B cell (primary cell): ENCODE measurements at regions not wholly inside any gene's neighbourhood (a gene's known extent, or its start where the extent isn't known, plus 50 kb on each side); places are given as distances from the start of the nearest gene placed in this dataset.

Experiments used
- ATAC-seq: fragments of 200-7000 bp; cut with Tn5 transposase; one replicate; pipeline ENCODE4 v1.10.0; 2021; ENCODE audit warnings: low read depth, mild to moderate bottlenecking, moderate number of reproducible peaks, moderate library complexity
- CTCF ChIA-PET: fragments of 350-600 bp; sonication (Branson Sonifier 250); formaldehyde crosslinking; loops from one replicate; lab custom pipeline; 2021; ENCODE audit warnings: antibody characterized with exemption, inconsistent platforms; lab: Charles Lee
- POLR2A ChIA-PET: fragments of 350-600 bp; sonication (Branson Sonifier 250); formaldehyde crosslinking; loops from one replicate; lab custom pipeline; 2021; ENCODE audit warnings: antibody characterized with exemption; lab: Charles Lee
- DNase-seq: peaks from one replicate; pipeline ENCODE4 v3.0.0; 2013
- H2AFZ ChIP-seq: 2 replicates; pipeline ENCODE4 v1.6.1; 2012; ENCODE audit warnings: mild to moderate bottlenecking, low read depth, low read length; ENCODE audit not compliant: insufficient read depth, poor library complexity, severe bottlenecking
- H3K27ac ChIP-seq, 2 donors: 1 replicate in 1 of 2; 2 replicates in 1 of 2; pipeline ENCODE4 v1.5.1; 2012 to 2013; ENCODE audit warnings: low read length in 2 of 2, mild to moderate bottlenecking in 2 of 2, moderate library complexity in 1 of 2
- H3K27me3 ChIP-seq, 4 experiments: fragments of 200-600 bp in 1 of 4; sonication (generic) in 1 of 4; replicated peaks in 1 of 4; 1 replicate in 2 of 4; 2 replicates in 2 of 4; pipeline versions ENCODE4 v1.6.1 to v1.7.0; 2013 to 2016; ENCODE audit warnings: low read length in 3 of 4, mild to moderate bottlenecking in 2 of 4, mixed read lengths in 1 of 4, moderate library complexity in 1 of 4; ENCODE audit not compliant: insufficient read depth in 4 of 4, control insufficient read depth in 3 of 4; ENCODE audit errors: control extremely low read depth in 1 of 4
- H3K36me3 ChIP-seq, 2 experiments: replicated peaks in 1 of 2; 1 replicate in 1 of 2; 2 replicates in 1 of 2; pipeline versions ENCODE4 v1.6.1 to v1.7.1; 2013; ENCODE audit warnings: low read length in 1 of 2; ENCODE audit not compliant: insufficient read depth in 2 of 2, control insufficient read depth in 1 of 2; ENCODE audit errors: control extremely low read depth in 1 of 2, extremely low read depth in 1 of 2
- H3K4me1 ChIP-seq, 2 donors: fragments of 200-600 bp in 1 of 2; sonication (generic) in 1 of 2; 1 replicate in 1 of 2; 2 replicates in 1 of 2; pipeline versions ENCODE4 v1.5.1 to v1.6.1; 2013 to 2017; ENCODE audit warnings: low read length in 2 of 2; ENCODE audit not compliant: control insufficient read depth in 2 of 2, insufficient read depth in 2 of 2
- H3K4me2 ChIP-seq: replicated peaks from 2 replicates; pipeline ENCODE3; 2012; ENCODE audit warnings: mild to moderate bottlenecking, low read depth, low read length; ENCODE audit not compliant: poor library complexity, severe bottlenecking
- H3K4me3 ChIP-seq, 5 experiments: fragments of 200-600 bp in 1 of 5; sonication (generic) in 1 of 5; 1 replicate in 3 of 5; 2 replicates in 2 of 5; pipeline versions ENCODE4 v1.5.1 to v1.7.0; 2011 to 2016; ENCODE audit warnings: low read length in 4 of 5, mild to moderate bottlenecking in 4 of 5, low read depth in 2 of 5, control low read depth in 1 of 5, moderate library complexity in 1 of 5; ENCODE audit not compliant: insufficient read depth in 1 of 5; ENCODE audit errors: control extremely low read depth in 1 of 5, extremely low read depth in 1 of 5
- H3K79me2 ChIP-seq: fragments of 200-600 bp; sonication (generic); one replicate; pipeline ENCODE4 v1.6.0; 2016; ENCODE audit warnings: low read length; ENCODE audit not compliant: control insufficient read depth, insufficient read depth
- H3K9ac ChIP-seq: fragments of 200-600 bp; sonication (generic); 2 replicates; pipeline ENCODE4 v1.6.1; 2017; ENCODE audit warnings: mild to moderate bottlenecking, low read length, moderate library complexity
- H3K9me3 ChIP-seq, 3 donors: one replicate each; pipeline versions ENCODE4 v1.6.1 to v1.7.1; 2013; ENCODE audit warnings: low read length in 2 of 3; ENCODE audit not compliant: control insufficient read depth in 2 of 3, insufficient read depth in 1 of 3; ENCODE audit errors: control extremely low read depth in 1 of 3
- H4K20me1 ChIP-seq: 2 replicates; pipeline ENCODE4 v1.6.0; 2012; ENCODE audit warnings: mild to moderate bottlenecking, low read length; ENCODE audit not compliant: insufficient read depth, control insufficient read depth, poor library complexity, severe bottlenecking
- H3K27ac Mint-ChIP-seq: one replicate; pipeline ENCODE4 v1.8.0; 2021; ENCODE audit warnings: mixed read lengths
- H3K27me3 Mint-ChIP-seq: one replicate; pipeline ENCODE4 v1.8.0; 2021; ENCODE audit warnings: mixed read lengths
- H3K4me1 Mint-ChIP-seq: one replicate; pipeline ENCODE4 v1.8.0; 2021; ENCODE audit warnings: mixed read lengths
- H3K4me3 Mint-ChIP-seq: one replicate; pipeline ENCODE4 v1.8.0; 2021; ENCODE audit warnings: mixed read lengths
- H3K9me3 Mint-ChIP-seq: one replicate; pipeline ENCODE4 v1.8.0; 2022; ENCODE audit warnings: mixed read lengths; ENCODE audit not compliant: insufficient read depth
- EZH2 ChIP-seq: IDR thresholded peaks from 2 replicates; pipeline ENCODE4 v1.6.1; 2012; ENCODE audit warnings: borderline replicate concordance, low read depth, mild to moderate bottlenecking, moderate library complexity, low read length; ENCODE audit not compliant: insufficient read depth, poor library complexity, severe bottlenecking
- WGBS: methylation state at CpG from one replicate; pipeline ENCODE4 v1.1.5; 2013; ENCODE audit warnings: missing lambda C conversion rate; ENCODE audit not compliant: insufficient coverage; 5-methylcytosine and 5-hydroxymethylcytosine counted together
- intact Hi-C: fragments of 100-400 bp; cut with micrococcal nuclease; formaldehyde crosslinking; loops from one replicate; pipeline ENCODE4 v1.10.0; 2022
- TF ChIP-seq, protein P1 (sequence below): fragments of 200-600 bp; IDR thresholded peaks from one replicate; pipeline ENCODE4 v1.8.0; 2022; ENCODE audit warnings: antibody characterized with exemption, mild to moderate bottlenecking

- TF ChIP-seq, protein P1, sequence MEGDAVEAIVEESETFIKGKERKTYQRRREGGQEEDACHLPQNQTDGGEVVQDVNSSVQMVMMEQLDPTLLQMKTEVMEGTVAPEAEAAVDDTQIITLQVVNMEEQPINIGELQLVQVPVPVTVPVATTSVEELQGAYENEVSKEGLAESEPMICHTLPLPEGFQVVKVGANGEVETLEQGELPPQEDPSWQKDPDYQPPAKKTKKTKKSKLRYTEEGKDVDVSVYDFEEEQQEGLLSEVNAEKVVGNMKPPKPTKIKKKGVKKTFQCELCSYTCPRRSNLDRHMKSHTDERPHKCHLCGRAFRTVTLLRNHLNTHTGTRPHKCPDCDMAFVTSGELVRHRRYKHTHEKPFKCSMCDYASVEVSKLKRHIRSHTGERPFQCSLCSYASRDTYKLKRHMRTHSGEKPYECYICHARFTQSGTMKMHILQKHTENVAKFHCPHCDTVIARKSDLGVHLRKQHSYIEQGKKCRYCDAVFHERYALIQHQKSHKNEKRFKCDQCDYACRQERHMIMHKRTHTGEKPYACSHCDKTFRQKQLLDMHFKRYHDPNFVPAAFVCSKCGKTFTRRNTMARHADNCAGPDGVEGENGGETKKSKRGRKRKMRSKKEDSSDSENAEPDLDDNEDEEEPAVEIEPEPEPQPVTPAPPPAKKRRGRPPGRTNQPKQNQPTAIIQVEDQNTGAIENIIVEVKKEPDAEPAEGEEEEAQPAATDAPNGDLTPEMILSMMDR = no peak
- TF ChIP-seq EZH2 = no peak
- H3K27me3 Mint-ChIP-seq = no peaks in the 10 kb centered on the region
- H3K79me2 ChIP-seq = no peaks in the 10 kb centered on the region
- H3K4me3 ChIP-seq = no peak overlapping the region
- H3K27ac Mint-ChIP-seq = no peak overlapping the region
- ATAC-seq = no peak
- no peak for DNase-seq
- no peak overlapping the region for H3K27ac ChIP-seq
- CTCF ChIA-PET = no interaction called here
- H3K27me3 ChIP-seq = no peaks in the 10 kb centered on the region
- H3K4me3 Mint-ChIP-seq = no peak overlapping the region
- H3K4me1 ChIP-seq = no peaks in the 10 kb centered on the region
- POLR2A ChIA-PET = no interaction called here
- no peak overlapping the region for H2AFZ ChIP-seq
- peaks cover 0 to 6% (median 2%) of the 10 kb centered on the region in 3 donors for H3K9me3 ChIP-seq
- H3K9ac ChIP-seq = no peak overlapping the region
- H3K4me1 Mint-ChIP-seq = no peaks in the 10 kb centered on the region
- H4K20me1 ChIP-seq = no peaks in the 10 kb centered on the region
- H3K4me2 ChIP-seq = no peak overlapping the region
- no peaks in the 10 kb centered on the region for H3K36me3 ChIP-seq
- WGBS = no CpG with 5 or more reads among the region's 3 CpGs
- intact Hi-C loops = no loop called here
- H3K9me3 Mint-ChIP-seq = peaks cover 6% of the 10 kb centered on the region
These were observed 519.7 kb upstream of the CDH4 start for GRCh38 chr20:60732322-60732721.

- peaks cover 0 to 22% (median 0%) of the 10 kb centered on the region in 3 donors for H3K9me3 ChIP-seq
- H3K4me3 ChIP-seq = no peak overlapping the region
- ATAC-seq = no peak
- H4K20me1 ChIP-seq = no peaks in the 10 kb centered on the region
- no peaks in the 10 kb centered on the region for H3K36me3 ChIP-seq
- no peak overlapping the region for H2AFZ ChIP-seq
- no peak overlapping the region for H3K27ac ChIP-seq
- intact Hi-C loops = no loop called here
- no peaks in the 10 kb centered on the region for H3K27me3 Mint-ChIP-seq
- H3K4me1 ChIP-seq = no peaks in the 10 kb centered on the region
- CTCF ChIA-PET = no interaction called here
- H3K79me2 ChIP-seq = no peaks in the 10 kb centered on the region
- H3K4me2 ChIP-seq = no peak overlapping the region
- H3K9me3 Mint-ChIP-seq = peaks cover 2% of the 10 kb centered on the region
- 57% methylated on average over 5 of the region's 6 CpGs for WGBS
- H3K4me1 Mint-ChIP-seq = no peaks in the 10 kb centered on the region
- H3K27ac Mint-ChIP-seq = no peak overlapping the region
- no peak overlapping the region for H3K9ac ChIP-seq
- H3K27me3 ChIP-seq = no peaks in the 10 kb centered on the region
- no peak for DNase-seq
- POLR2A ChIA-PET = no interaction called here
- H3K4me3 Mint-ChIP-seq = no peak overlapping the region
- TF ChIP-seq, protein P1 = no peak
- no peak for TF ChIP-seq EZH2
These were observed 504.0 kb upstream of the CDH4 start for GRCh38 chr20:60748086-60748485.
